NCI-H2196 treated with DMSO at 0.1 percent for 48 hours (cell line): ENCODE measurements at regions not wholly inside any gene's neighbourhood (a gene's known extent, or its start where the extent isn't known, plus 50 kb on each side); places are given as distances from the start of the nearest gene placed in this dataset.

Source experiments
- DNase-seq: peaks from one replicate; lab custom pipeline; 2025; ENCODE audit not compliant: unreplicated experiment; lab: John Stamatoyannopoulos, UW

GRCh38 chr5:109476292-109476691 lies 66.5 kb upstream of the PJA2 start:
- no peak for DNase-seq

GRCh38 chr5:109469896-109470662 lies 60.3 kb upstream of the PJA2 start:
- DNase-seq = no peak

GRCh38 chr5:109468737-109469420 lies 59.1 kb upstream of the PJA2 start:
- DNase-seq = peak; percentile 75

- peak; percentile 16 for DNase-seq
Measured at GRCh38 chr5:109468288-109468676, 58.5 kb upstream of the PJA2 start.

GRCh38 chr5:109467058-109467457 lies 57.3 kb upstream of the PJA2 start:
- DNase-seq = no peak
